Cardiac fibroblast (primary cell): ENCODE measurements at regions not wholly inside any gene's neighbourhood (a gene's known extent, or its start where the extent isn't known, plus 50 kb on each side); places are given as distances from the start of the nearest gene placed in this dataset.
A peak's percentile ranks its signal among the peaks of the same experiment; 100 is the strongest.
"Not testable (repeated sequence)": the region's sequence is repeated elsewhere in the genome, so short reads cannot be mapped to it uniquely, and the experiment has no call there.

Source experiments
- DNase-seq, 2 donors: peaks; one replicate each; pipeline versions ENCODE4 v3.0.0 to v3.0.0-alpha.2; 2010; ENCODE audit warnings: low read depth in 2 of 2
- H3K4me3 ChIP-seq, 2 donors: replicated peaks in 1 of 2; 1 replicate in 1 of 2; 2 replicates in 1 of 2; pipeline ENCODE4 v1.5.1; 2011; ENCODE audit warnings: low read depth in 2 of 2, low read length in 2 of 2, mild to moderate bottlenecking in 2 of 2, moderate library complexity in 1 of 2
- CTCF ChIP-seq: IDR thresholded peaks from one replicate; pipeline ENCODE4 v1.5.1; 2011; ENCODE audit warnings: low read depth, mild to moderate bottlenecking, low read length, inconsistent platforms

GRCh38 chr15:66635817-66636216 is 66.2 kb upstream of the SMAD6 start:
- no peak overlapping the region for H3K4me3 ChIP-seq
- no peak for TF ChIP-seq CTCF
- no peak for DNase-seq

GRCh38 chr15:66637044-66637443 is 65.0 kb upstream of the SMAD6 start:
- H3K4me3 ChIP-seq, DNase-seq: not testable (repeated sequence)

GRCh38 chr15:66638377-66638776 is 63.7 kb upstream of the SMAD6 start:
- no peak overlapping the region for H3K4me3 ChIP-seq
- no peak for DNase-seq
- TF ChIP-seq CTCF = no peak

GRCh38 chr15:66641485-66642315 is 60.3 kb upstream of the SMAD6 start:
- DNase-seq = no peak
- no peak for TF ChIP-seq CTCF
- no peak overlapping the region for H3K4me3 ChIP-seq

GRCh38 chr15:66642514-66642913 is 59.5 kb upstream of the SMAD6 start:
- no peak overlapping the region for H3K4me3 ChIP-seq
- no peak for TF ChIP-seq CTCF
- DNase-seq = no peak

- H3K4me3 ChIP-seq = no peak overlapping the region
- TF ChIP-seq CTCF = no peak
- DNase-seq = no peak
These were observed 59.0 kb upstream of the SMAD6 start for GRCh38 chr15:66643033-66643432.

- no peak overlapping the region for H3K4me3 ChIP-seq
- peak in 1 of 2 donors; percentile 39 for DNase-seq
- TF ChIP-seq CTCF = no peak
These were observed 57.8 kb upstream of the SMAD6 start for GRCh38 chr15:66644000-66644787.
